NCI-H2171 treated with DMSO at 0.1 percent for 48 hours (cell line): ENCODE measurements at regions not wholly inside any gene's neighbourhood (a gene's known extent, or its start where the extent isn't known, plus 50 kb on each side); places are given as distances from the start of the nearest gene placed in this dataset.
A peak's percentile ranks its signal among the peaks of the same experiment; 100 is the strongest.
"Not testable (repeated sequence)": the region's sequence is repeated elsewhere in the genome, so short reads cannot be mapped to it uniquely, and the experiment has no call there.

Source experiments
- DNase-seq: peaks from one replicate; lab custom pipeline; 2025; lab: John Stamatoyannopoulos, UW

DNA sequence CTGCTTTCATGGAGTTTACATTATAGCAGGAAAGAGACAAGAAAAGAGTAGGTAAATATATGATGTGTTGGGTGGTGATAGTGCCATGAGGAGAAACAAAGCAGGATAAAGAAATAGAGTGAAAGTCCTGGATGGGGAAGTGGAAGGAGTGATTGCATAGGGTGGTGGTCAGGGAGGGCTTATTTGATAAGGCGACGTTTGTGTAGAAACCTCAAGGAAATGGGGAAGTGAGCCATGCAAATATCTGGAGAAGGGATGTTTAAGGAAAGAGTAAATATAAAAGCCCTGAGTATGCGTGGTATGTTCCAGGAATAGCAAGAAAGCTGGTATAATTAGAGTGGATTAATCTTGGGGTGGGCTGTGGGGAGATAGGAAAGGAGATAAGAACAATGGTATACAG lies 134.7 kb upstream of the SV2C start:
- no peak for DNase-seq

DNA sequence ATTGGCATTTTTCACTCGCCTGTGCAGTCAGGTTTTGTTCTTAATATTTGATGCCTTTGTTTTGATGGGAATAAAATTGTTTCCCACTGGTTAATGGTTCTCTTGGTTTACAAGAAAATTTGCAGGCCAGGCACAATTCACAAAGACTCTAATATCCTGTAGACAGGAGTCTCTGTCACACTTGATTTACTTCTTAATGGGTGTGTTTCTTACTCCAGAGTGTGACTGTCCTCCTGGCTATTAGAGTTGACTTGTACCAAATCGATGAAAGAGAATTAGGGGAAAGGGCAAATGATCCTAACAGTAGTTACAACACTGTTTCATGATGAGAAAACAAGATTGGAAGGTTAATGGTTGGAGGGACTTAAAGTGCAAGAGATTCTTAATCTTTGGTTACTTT lies 142.8 kb upstream of the SV2C start:
- no peak for DNase-seq

DNA sequence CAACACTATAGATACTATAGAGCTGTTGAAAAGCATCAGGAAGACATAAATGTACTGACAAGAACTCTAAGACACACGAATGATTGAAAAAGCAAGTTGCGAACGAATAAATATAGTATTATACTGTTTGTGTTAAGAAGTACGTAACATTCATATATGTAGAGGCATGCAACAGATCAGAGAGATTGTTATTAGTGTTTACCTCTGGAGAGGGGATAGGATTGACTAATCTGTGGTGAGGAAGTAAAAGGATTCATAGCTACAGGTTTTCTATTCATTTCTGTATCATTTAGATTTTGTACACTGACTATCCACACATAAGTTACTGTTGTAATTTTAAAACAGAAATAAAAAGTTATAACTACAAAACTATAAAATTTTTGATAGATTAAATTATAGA lies 147.6 kb upstream of the SV2C start:
- no peak for DNase-seq

DNA sequence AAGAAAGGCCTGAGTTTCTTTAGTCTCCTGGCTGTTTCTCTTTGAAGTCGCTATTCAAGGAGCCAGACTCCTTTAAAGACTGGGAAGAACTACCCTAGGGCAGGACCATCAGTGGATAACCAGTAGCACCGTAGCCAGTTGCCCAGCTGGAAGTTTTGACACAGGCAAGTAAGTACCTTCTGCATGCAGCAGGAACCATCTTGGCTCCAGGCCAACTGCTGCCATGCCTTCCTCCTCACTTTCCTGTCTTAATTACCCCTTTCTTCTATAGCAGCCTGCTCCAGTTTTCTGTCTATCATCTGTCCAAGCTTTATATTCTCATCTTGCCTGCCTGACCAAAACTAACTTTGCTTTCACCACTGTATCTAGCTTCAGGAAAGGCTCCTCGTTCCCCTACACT lies 149.7 kb upstream of the SV2C start:
- peak; percentile 36 for DNase-seq

DNA sequence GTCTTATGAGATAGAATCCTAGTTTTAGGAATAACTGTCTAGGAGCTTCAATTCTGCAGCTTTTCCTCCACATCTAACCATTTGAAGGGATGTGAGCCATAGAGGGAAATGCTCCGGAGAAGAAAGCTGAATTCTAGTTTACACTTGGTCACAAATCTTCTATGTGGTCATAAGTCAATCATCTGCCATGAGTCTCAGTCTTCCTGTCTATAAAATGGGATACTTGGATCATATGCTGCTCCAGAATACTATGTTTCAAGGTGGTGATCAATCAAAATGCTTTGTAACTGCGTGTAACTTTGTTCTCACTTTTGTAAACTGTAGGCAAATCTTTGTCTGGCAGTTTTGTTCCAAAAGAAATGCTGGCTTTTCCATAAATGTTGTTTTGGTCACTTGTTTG lies 152.0 kb upstream of the SV2C start:
- DNase-seq, result no peak

DNA sequence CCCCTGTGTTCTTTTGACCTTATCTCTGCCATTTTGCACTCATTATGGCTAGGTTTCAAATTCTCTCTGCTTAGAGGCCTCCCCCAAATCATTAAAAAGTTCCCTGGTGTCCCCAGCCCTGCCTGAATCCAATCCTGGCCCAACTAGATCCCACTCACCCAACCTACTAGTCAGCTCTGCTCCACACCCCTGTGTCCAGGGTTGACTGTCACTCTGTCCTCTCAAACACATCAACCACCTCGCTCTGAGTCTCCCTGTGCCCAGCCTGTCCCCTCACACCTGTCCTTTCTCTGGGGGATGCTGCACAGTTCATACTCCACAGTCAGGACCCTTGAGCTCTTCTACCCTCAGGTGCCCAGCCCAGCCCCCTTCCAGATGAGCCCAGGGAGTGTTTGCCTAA lies 154.2 kb upstream of the SV2C start:
- no peak for DNase-seq

DNA sequence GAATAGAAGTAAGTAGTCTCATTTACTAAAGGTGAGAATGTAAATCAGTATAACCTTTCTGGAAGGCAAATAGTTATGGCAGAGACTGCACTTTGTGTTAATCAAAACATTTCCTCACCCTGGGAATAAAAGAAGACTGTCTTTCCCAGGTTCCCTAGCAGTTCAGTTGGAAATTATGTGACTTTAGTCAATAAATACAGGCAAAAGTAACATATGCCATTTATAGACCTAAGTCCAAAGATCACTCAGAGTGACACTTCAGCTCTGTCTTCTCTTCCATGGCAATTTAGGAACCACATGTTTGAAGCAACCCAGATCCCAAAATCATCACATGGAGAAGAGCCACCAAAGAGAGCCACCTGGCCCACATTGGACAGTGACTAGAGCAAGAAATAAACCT lies 160.7 kb upstream of the SV2C start:
- DNase-seq, result no peak

DNA sequence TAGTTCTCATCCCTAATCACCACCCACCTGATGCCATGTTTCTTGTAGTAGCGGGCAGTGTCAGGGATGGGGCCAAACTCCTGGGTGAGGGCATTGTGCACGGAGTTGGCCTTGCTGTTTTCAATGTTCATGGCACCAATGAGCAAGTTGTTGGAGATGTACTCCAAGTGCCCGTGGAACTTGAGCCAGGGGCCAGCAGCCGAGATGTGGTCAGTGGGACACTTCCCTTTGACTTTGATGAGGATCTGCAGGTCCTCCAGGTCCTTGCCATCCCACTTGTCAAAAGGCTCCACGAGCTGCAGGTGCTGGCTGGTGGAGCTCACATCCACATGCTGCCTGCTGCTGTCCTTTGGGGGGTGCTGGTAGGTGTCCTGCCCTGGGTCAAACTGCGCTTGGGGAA lies 162.2 kb upstream of the SV2C start:
- DNase-seq, result no peak

DNA sequence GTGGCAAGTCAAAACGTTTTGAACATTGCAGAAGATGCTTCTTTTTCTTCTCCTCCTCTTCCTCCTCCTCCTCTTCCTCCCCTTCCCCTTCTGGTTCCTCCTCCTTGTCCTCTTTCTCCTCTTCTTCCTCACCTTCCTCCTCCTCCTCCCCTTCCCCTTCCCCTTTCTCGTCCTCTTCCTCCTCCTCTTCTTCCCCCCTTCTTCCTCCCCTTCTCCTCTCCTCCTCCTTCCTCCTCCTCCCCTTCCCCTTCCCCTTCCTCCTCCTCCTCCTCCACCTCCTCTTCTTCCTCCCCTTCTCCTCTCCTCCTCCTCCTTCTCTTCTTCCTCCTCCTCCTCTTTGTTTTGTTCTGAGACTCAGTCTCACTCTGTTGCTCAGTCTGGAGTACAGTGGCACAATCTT lies 167.0 kb upstream of the SV2C start:
- no peak for DNase-seq

DNA sequence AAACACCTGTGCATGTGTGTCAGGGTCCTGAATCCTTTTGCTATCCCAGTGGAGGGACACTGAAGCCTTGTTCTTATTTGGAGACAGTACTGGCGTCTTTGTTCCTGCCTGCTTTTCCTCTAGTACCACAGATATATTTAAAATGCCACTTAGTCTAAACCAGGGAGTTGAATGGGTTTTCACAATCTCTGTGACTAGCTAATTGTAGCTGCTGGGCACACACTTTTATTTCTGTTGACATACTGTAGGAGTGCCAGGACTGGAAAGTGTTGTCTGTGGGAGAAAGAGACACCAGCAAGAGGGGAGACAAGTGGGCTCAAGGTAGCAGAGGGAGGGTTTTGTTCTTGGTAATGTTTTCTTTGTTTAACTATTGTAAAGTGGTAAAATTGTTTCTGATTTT lies 174.0 kb upstream of the SV2C start:
- no peak for DNase-seq

DNA sequence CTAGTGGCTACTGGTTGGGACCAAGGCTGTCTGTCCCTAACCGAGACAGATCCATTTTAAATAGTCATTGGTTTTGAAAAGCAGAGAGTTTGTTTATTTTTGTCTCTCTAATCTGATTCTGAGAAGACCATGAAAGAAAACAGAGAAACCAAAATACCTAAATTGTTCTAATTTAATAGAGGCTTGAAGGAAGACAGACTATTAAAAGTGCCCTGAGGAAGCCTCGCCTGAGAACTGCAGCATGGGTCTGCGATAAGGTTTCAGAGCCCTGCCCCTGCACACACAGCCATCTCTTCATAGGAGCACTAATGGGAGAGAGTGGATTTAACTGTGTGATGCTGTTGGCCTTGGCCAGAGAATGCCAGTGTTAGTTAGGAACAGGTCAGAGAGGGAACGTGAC lies 175.5 kb upstream of the SV2C start:
- DNase-seq, result no peak

DNA sequence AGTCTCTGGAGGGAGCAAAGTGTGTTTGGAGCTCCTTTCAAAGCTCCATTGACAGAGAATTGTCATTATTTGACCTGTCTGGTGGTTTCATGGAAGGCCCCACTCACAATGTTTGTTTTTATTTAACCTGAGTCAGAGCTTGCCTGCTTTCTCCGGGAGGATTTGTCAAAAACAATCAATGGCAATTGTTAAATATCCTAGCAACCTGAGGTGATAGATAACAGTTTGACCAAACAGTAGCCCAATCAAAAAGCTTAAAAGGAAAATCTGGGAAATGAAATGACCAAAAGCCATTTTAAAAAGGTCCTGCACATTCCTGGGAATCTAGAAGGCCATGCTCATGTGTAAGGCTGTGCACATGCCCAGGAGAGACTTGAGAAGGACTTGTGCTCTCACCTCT lies 177.2 kb upstream of the POC5 start:
- DNase-seq, result no peak

DNA sequence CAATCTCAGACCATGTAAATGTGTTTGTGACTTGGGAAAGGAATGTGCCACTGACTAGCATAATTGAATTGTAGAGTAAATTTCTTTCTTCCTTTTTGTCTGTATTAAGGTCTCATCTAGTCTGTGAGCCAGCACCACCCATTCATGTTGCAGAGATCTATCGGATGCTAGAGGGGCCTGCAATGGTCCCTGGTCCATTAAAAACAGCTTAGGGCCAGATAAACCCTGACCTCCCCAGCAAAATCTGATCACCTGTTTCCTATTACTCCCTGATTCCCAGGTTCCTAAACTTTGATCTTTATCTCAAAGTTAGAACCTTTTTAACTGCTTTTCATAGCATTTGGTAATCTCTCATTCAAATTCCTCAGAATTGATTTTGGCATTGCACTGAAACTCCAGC lies 174.5 kb upstream of the POC5 start:
- DNase-seq, result no peak

DNA sequence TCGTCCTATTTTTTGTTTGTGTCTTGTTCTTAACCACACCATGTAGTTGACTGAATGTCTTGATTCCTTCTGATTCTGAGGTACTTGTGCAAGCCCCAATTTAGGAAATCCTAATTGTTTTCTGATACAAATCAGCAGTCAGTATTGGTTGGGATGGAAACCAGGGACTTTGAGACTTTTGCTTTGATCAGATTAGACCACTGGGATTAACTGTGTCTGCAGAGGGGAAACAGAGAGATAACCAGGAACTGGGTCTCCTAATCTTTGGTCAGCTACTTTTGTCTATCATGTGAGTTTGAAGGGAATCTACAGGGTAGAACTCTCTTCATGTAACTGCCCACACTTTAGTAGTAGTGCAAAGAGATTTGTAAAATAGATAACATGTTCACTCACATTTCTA lies 173.8 kb upstream of the POC5 start:
- DNase-seq, result no peak

DNA sequence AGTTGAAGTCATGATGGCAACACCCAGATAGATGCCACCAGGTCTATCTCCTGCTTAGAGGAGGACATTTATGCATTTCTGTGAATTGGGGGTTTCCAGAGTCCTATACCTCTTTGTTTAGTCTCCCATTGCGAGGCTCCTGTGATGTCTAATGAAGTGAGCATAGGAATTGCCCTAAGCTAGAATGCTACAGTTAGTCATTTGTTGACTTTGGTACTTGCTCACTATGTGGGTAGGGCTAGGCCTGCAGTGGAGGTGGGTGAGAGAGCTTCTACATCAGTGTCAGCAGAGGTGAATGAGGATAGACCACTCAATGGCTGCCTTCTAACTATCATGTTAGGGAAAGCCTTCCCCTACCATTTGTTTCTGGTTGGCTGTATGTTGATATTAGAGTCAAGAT lies 173.3 kb upstream of the POC5 start:
- DNase-seq, result no peak

DNA sequence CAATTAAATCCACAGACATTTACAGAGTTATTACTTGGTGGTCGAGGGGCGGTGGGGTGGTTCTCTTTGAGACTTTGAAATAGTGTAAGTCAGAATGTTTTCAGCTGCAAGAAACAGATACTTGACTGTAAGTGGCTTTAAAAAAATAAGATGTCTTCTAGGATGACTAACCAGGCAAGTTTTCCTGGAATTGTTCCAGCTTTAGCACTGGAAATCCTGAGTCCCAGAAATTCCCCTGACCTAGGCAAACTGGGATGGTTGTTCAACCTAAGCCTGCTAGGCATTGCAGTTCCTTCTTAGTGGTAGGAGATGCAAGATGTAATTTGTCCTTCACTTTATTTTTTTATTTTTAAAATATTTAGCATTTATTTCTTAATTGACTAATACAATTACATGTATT lies 169.5 kb upstream of the POC5 start:
- DNase-seq, result no peak

DNA sequence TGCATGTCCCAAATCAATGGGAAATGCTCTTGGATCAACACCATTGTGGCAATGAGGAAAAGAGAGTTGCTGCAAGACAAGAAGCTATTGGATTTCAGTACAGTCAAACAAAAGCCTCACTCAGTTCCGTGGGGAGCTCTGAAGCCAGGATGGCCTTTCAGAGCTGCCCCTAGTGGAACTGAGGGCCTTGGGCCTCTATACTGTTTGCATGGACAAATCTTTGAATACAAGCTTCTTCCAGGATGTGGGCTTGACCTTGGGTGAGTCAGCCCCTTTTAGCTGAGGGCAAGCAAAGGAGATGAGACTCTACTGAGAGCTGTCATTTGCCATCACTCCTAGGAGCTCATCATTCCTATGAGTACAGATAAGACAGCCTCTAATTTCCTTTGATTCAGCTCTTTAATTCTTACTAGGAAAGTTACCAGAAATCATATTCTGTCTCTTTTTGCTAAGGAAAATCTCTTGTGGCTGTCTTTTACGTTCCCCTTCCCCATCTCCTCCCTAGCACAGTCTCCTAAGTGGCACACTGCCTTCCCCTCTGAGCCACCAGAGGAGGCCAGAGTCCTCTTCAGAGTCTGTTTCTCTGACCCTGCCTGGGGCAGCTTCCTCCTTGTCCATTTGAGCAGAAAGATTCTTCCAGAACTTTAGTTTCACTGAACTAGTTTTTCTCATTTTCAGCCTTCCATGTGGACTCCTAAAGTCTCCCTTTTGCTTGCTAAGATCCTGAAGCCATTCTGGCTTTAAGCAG lies 168.8 kb upstream of the POC5 start:
- DNase-seq, result no peak

DNA sequence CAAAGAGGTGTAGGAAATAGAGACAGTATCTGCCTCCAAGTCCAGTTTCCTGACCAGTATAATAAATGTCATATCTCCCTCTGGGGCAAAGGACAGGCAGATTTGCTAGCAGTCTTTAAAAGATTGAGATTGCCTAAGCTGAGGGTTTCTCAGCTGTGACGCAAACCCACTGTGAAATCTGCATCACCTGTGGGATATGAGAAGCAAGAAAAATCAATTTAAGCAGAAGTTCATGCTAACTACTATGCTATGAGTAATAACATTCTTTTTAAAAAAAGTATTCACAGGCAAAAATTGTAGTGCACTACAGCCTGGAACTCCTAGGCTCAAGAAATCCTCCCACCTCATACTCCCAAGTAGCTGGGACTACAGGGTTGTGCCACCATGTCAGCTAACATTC lies 168.1 kb upstream of the POC5 start:
- no peak for DNase-seq

DNA sequence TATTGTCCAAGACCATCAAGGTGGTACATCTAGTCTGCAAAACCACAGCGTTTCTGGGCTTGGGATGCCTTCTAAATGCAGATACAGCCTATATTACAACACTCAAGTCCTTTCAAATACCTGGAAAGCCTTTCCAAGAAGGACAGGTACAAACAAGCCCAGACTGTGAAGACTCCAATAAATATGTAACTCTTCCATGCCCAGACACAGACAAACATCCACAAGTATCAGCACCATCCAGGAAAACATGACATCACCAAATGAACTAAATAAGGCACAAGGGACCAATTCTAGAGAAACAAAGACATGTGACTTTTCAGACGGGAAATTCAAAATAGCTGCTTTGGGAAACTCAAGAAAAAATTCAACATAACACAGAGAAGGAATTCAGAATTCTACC lies 152.7 kb upstream of the POC5 start:
- peak; percentile 65 for DNase-seq

DNA sequence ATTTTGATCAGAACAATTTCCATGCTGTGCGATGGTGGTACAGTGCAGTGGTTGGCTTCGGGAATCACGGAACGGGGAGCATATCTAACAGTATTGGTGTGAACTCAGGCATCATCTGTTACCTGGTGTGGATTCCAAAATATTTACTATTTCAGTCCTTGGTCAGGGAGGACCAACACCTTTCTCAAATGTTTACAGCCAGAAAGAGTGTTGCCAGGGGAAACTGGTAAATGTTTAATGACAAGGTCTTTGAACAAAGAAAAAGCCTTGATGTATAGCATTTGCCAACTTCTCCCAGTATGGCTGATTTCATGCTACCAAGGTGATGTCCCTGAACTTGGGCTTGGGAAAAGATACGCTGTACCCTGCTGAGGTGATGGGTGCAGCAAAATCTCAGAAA lies 145.6 kb upstream of the POC5 start:
- DNase-seq, result no peak

DNA sequence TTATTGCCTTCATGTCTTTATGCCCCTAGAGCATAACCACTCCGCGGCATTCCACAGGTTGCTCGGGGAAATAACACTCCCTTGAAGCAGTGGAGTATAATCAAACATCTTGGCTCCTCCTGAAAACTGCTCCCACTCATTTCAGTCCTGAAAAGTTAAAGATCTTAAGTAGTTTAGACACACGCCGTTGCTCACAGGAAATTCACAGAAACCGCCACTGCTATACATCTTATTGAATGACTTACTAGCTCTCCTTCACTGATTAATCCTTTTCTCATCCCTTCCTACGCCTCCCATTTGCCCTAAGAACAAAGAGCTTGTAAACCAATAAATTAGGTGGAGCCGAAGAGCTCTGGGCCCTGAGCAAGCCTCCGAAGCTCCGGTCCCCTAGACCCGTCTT lies 142.4 kb upstream of the POC5 start:
- DNase-seq, result not testable (repeated sequence)

DNA sequence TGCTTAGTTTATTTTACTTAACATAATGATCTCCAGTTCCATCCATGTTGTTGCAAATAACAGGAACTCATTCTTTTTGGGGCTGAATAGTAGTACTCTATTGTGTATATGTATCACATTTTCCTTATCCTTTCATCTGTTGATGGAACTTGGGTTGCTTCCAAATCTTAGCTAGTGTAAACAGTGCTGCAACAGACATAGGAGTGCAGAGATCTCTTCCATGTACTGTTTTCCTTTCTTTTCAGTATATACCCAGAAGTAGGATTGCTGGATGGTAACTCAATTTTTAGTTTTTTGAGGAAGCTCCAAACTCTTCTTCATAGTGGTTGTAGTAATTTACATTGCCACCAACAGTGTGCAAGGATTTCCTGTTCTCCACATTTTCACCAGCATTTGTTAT lies 138.8 kb upstream of the POC5 start:
- DNase-seq, result peak; percentile 53

DNA sequence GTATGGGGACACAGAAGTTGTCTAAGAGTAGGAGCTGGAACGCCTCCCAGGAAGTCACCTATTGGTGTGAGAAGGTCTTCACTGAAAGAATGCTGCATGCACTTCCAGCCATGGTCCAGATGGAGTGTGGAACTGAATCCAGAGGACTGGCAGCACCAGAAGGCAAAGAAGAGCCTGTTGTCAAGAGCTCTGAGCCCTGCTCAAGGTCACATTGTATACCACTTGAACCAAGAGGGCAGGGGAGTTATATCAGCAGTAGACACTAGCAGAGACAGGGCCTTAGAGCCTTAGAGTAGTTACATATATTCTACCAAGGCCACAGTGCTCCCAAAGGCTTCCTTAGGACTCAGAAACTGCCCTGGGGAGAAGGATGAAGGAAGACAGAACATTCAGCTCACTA lies 130.8 kb upstream of the POC5 start:
- DNase-seq, result no peak

DNA sequence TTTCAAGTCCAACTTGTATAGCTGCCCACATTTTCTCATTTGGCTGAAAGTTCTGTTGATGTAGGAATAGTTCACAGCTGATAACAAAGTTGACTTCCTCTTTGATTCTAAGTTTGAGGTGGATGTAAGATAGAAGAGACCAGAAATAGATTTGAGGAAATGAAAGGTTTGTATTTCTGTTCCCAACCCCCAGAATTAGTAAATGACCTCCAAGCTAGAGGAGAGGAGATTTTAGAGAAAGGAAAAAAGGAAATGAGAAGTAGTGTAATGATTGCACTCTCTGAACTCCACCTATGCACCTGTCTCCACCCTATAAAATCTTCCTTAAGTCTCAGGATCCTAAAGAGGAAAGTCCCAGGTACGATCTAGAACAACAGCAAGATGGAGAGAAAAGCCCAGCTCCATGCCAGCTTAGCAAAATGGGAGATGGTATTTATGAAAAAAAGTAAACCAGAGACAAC lies 130.4 kb upstream of the POC5 start:
- DNase-seq, result no peak

DNA sequence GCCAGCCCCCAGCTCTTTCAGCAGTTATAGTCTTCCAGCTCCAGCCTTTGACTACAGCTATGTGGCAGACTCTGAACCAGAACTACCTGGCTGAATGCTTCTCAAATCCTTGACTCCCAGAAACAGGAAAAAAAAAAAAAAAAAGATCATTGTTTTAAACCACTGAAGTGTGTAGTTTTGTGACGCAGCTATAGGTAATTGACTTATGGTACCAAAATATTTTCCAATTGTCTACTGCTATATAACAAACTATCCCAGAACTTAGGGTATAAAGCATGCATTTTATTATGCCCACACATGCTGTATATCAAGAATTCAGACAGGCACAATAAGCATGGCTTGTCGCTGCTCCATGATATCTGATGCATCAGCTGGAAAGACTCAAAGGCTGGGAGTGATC lies 127.1 kb upstream of the POC5 start:
- DNase-seq, result no peak
